ENCODE measurements at regions not wholly inside any gene's neighbourhood (a gene's known extent, or its start where the extent isn't known, plus 50 kb on each side); places are given as distances from the start of the nearest gene placed in this dataset.
"Not testable (repeated sequence)": the region's sequence is repeated elsewhere in the genome, so short reads cannot be mapped to it uniquely, and the experiment has no call there.

DNA sequence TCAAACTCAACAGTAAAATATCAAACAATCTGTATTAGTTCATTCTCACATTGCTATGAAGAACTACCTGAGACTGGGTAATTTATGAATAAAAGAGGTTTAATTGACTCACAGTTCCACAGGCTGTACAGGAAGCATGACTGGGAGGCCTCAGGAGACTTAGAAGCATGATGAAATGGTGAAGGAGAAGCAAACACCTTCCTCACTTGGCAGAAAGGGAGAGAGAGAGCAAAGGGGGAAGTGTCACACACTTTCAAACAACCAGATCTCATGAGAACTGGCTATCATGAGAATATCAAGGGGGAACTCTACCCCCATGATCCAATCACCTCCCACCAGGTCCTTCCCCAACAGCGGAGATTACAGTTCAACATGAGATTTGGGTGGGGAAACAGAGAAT lies 198.5 kb upstream of the CRIM1 start:
- not testable (repeated sequence) for DNase-seq

DNA sequence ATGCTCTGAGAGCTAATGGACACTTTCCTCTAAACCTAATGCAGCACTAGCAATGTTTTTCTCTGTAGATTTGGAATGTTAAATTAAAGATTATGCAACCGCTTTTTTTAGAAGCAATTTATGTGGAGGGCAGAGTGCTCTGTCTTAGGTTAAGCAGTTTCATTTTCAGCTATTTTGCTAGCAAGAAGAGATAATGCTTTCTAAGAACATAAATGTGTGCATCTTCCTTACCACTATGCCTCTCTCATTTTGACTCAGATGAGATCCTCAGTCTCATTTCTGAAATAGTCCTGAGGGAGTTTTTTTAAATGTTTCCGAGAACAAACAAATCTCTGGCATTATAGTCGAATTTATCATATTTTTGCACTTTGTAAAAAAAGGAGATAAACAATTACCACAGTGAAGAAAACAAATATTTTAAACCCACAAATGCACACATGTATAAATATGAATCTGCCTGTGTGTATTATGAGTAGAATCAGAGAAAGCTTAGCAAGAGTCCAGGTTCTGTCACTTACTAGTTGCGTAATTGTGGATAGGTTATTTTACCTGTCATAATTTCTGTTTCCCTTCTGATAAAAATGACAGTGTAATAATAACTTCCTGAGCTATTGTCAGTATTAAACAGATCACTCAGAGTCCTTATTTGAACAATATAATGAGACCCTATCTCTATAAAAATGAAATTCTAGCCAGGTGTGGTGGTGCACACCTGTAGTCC lies 207.7 kb upstream of the CRIM1 start:
- no peak for DNase-seq

DNA sequence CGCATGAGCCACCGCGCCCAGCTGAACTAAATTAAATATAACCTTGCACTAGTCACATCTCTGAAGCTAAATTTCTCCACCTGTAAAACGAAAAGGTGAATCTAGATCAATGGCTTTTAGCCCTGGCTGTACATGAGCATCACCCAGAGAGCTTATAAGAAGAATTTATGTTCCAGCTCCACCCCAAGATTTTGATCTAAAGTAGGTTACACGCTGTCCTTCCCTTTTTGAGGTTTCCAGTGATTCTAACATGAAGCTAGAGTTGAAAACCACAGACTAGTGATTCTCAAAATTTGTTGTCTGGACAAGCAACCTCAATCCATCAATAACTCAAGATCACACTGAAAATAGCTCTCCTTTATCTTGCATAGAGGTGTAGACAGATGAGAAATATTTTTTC lies 208.8 kb upstream of the CRIM1 start:
- no peak for DNase-seq

DNA sequence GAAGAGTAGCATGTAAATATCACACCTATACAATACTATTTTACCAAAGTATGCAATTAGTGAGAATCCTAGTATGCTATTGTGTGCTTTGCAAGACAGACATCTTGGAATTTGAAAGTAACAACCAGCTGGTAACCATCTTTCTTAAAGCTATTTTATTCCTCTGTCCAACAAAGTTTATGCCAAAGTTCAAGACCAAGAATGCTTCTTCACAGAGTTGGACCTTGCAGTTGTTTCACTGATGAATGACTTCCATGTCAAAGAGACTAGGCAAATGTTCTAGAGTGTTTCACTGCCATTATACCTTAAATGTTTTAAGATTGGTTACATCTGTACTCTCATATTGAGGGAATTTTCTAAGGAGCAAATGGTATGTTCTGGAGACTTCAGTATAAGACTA lies 215.2 kb upstream of the CRIM1 start:
- no peak for DNase-seq

DNA sequence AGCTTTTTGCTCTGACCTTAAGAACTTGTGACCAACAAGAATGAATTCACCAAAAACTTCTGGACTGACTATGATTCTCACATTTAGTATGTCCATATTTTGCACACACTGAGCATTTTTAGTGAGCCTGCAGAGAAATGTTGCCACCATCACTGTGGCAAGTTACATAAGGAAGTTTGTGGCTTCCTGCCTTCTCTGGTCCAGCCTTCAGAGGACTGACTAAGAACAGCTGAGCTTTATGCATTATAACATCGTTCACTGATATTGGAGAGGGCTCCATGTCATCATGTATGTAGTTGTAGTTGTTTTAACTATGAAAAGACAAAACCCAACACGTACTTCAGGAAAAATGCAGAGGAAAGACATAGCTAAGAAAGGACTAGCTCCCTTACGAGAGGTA lies 218.0 kb upstream of the CRIM1 start:
- DNase-seq = no peak

DNA sequence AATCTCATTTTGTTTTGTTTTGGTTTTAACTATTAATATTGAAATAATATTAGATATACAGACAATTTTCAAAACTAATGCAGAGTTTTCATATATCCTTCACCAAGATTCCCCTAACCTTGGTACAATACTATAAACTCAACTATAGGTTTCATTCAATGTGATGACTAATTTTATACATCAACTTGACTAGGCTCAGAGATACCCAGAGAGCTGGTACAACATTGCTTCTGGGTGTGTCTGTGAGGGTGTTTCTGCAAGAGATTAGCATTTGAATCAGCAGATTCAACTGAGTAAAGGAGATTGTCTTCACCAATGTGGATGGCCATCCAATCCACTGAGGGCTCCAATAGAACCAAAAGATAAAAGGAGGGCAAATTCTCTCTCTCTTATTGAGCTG lies 221.3 kb upstream of the CRIM1 start:
- no peak for DNase-seq

DNA sequence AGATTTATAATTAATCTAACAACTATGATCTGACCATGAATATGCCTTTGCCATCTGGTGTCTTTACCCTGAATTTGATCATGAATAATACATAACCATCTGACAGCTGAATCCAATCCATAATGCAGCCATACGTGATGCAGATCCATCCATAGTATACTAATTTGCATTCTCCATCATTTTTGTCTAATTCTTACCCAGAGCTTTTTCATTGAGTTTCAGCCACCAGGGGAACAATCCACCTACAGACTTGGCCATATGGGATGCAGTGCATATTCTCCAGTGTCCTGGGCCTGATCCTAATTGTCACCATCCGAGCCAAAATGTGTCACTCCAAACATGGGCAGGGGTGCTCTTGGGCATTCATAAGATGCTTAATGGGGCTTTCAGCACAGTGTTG lies 227.2 kb upstream of the CRIM1 start:
- DNase-seq = no peak

DNA sequence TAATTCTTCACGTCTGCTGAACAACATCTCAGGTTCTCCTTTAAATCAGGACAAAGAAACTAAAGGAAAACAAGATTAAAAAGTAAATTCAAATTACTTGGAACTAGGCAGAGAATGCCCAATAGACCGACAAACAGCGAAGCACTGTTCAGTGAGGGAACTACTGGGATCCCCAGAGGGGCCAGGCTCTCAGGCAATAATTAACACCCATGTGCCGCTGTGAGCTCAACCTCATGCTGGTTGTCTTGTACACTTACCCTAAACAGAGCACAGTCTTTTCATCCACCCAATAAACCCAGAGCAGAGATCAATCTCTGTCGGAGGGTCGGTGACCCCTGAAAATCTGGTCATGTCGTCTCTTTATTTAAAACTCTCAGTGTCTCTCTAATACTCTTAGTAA lies 229.9 kb upstream of the CRIM1 start:
- DNase-seq = no peak

DNA sequence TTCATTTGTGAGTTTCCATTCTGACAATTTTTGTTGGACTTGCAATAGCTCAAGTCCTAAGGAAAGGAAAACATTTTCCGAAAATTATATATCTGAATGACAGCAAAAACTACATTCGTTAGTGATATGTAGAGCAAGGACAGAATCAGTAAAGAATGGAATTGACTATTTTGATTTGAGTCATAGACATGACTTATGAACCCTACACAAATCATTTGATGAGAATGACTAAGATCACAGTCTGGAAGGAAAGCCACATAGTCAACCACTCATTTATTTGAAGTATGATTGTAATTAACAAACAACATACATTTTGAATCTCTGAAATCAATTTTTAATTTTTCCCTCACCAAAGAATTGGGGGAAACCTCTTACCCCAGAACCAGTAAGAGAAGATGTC lies 231.6 kb upstream of the CRIM1 start:
- no peak for DNase-seq

DNA sequence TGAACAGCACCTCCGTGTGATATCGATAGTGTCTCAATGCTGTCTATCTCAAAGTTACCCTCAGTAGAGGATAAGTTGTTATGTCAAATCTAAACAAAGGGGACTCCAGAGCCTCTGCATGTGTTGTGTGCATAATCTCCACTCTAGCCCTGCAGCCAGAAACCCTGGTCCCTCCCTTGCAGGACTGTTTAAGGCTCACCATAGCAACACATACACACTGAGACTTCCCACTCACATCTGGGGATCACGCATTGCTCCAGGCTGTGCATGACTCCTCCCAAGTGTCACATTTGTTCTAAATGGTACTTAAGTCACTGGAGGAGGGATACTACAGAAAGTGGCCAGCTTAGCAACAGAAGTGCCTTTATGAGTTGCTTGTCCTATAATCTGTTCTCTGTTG lies 258.6 kb upstream of the CRIM1 start:
- DNase-seq = no peak

DNA sequence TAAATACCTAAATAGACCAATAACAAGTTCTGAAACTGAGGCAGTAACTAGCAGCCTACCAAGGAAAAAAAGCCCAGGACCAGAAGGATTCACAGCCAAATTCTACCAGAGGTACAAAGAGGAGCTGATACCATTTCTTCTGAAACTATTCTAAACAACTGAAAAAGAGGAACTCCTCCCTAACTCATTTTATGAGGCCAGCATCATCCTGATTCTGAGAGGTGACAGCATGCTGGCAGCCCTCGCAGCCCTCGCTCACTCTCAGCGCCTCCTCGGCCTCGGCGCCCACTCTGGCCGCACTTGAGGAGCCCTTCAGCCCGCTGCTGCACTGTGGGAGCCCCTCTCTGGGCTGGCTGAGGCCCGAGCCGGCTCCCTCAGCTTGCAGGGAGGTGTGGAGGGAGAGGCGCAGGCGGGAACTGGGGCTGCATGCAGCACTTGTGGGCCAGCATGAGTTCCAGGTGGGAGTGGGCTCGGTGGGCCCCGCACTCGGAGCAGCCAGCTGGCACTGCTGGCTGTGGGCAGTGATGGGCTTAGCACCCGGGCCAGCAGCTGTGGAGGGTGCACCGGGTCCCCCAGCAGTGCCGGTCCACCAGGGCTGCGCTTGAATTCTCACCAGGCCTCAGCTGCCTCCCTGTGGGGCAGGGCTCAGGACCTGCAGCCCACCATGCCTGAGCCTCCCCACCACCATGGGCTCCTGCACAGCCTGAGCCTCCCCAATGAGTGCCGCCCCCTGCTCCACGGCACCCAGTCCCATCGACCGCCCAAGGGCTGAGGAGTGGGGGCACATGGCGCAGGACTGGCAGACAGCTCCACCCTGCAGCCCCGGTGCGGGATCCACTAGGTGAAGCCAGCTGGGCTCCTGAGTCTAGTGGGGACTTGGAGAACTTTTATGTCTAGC lies 263.5 kb upstream of the CRIM1 start:
- not testable (repeated sequence) for DNase-seq

DNA sequence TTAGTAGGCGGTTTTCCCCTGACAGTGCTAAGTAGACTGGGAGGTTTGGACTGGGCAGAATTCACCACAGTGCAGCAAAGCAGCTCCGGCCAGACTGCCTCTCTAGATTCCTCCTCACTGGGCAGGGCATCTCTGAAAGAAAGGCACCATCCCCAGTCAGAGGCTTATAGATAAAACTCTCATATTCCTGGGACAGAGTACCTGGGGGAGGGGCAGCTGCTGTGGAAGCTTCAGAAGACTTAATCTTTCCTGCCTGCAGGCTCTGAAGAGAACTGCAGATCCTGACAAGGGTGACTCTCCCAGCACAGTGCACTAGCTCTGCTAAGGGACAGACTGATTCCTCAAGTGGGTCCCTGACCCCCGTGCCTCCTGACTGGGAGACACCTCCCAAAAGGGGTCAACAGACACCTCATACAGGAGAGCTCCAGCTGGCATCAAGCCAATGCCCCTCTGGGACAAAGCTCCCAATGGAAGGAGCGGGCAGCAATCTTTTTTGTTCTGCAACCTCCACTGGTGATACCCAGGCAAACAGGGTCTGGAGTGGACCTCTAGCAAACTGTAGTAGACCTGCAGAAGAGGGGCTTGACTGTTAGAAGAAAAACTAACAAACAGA lies 266.8 kb upstream of the CRIM1 start:
- DNase-seq = no peak

DNA sequence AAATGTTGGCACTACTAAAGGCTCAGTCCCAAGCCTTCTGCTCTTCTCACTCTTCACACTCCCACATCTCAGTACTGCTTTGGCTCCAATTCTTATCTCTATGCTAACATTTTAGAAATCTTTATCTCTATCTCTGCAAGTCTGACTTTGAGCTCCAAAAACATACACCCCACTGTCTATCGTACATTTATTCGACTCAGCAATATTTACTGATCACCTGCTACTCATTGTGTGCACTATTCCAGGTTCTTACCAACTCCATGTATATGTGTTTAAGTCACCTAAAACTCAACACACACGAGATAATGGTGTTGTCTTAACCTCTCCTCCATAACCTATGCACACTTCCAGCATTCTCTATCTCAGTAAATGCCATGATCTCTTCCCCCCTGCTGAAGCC lies 268.2 kb upstream of the CRIM1 start:
- no peak for DNase-seq

DNA sequence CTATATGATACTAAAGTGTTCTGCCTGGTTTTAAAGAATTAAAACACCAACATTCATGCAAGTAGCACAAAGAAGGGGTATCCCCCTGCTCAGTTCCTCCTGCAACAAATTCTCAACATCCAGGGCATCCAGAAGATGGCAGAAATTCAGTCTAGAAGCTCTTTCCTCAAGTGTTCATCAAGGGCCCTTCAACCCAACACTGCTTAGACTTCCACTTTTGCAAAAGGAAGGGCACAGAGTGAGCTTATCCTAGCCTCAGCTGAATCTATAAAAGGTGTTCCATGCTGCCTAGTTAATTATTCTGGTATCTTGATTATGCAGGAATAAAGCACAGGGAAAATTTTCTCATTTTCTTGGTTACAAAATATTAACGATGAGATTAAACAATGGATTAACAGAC lies 275.8 kb upstream of the CRIM1 start:
- no peak for DNase-seq

DNA sequence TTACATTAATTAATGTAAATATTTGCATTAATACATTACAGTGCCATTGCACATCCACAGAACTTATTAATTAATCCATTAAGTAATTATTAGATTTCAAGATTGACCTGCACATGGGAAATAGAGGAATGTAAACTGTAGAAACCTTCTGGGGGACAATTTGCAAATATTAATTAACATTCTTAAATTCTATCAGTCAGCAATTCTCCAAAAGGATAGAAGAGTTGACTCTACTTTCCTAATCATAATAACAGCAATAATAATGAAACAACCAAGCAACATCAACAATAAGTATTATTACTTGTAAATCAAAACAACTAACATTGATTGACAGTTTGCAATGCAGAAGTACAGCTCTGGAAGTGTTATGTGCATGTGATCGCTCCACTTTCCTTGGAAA lies 281.6 kb upstream of the CRIM1 start:
- no peak for DNase-seq

DNA sequence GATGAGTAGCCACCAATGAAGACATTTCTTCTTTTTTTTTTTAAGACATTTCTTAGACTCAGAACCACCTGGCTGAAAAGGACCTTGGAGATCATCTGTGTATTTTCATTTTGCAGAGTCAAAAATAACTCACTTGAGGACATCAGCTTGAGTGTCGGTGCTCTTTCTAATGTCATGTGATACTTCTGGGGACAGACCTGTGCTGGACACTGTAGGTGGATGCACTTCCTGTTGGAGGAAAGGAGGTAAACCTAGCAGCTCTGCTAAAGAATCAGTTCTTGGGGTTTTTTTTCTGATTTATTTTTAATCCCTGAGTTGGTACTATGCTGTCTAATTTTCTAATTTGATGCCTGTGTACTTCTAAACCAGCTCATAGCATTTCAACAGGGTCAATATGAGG lies 283.9 kb upstream of the CRIM1 start:
- DNase-seq = no peak

DNA sequence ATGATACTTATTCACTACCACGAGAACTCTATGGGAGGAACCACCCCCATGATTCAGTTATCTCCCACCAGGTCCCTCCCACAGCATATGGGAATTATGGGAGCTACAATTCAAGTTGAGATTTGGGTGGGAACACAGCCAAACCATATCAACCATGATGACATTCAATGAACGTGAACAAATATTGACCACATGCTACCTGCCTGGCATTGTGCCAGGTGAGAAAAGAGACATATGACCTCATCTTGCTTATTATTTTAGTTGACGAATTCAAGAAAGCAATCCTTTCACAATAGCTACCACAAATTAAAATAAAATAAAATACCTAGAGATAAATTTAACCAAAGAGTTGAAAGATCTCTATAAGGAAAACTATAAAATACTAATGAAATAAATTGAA lies 286.5 kb upstream of the CRIM1 start:
- DNase-seq = peak; percentile 1

DNA sequence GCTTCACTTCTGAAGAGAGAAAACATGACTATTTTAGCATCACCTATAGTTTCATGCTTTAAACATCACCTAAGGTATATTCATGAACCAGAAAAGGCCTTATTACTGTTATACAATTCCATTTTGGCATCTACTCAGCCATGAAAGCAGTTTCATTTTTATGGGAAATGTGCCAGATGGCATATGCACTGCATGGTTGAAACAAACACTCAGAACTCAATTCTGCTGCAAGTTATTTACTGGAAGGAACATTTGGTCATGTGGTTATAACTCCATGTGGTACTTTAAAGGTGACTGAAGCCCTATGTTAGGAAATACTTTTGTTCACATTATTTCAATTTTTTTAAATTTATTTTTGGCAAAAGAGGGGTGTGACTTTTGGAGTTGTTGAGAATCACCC lies 287.5 kb upstream of the CRIM1 start:
- DNase-seq = no peak

DNA sequence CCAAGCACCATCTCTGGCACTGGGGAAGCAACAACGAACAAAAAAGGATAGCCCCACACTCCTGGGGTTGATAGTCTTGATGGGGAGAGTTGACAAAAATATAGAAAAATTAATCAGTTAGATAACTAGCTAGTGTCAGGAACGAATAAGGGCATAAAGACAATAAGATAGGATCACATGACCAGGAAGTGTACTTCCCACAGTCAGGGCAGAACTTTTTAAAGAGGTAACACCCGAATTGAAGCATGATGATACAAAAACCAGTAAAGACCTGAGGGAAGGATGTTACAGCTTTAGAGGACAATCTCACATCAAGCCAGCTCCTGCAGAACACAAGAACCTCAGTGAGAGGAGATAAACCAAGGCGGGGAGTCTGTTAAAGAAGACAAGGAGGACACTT lies 295.4 kb upstream of the CRIM1 start:
- no peak for DNase-seq

DNA sequence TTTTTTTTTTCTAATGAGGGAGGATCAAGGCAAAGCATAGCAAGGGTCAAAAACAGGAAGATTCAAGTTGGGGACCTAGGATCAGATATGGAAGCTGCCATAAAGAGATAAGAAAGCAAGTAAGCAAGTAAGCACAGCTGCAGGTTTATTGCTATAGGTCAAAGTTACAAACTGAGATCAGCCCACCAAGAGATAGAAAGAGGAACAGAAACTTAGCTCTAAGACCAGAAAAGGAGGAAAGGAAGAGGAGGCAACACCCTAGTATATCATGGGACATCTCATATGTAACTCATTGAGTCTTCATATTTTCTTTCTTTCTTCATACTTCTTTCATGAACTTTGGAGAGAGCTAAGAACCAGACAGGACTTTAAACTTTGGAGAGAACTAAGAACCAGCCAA lies 295.9 kb upstream of the CRIM1 start:
- DNase-seq = no peak

DNA sequence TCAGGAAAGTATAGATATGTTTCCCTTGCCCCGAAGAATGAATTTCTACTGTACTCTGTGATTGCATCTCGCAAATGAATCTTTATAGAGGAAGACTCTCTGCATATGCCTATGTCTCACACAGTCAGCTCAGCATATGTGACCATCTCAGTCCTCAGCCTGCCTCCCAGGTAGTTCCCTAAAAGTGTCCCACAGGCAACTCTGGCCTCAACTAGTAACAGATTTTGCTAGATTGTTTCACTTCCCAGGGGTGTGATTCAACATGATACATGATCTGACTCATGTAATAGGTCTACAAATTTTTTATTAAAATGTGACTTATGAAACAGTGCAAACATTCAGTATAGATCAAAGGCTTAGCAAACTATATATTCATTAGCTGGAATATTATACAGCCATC lies 296.6 kb upstream of the CRIM1 start:
- DNase-seq = no peak

DNA sequence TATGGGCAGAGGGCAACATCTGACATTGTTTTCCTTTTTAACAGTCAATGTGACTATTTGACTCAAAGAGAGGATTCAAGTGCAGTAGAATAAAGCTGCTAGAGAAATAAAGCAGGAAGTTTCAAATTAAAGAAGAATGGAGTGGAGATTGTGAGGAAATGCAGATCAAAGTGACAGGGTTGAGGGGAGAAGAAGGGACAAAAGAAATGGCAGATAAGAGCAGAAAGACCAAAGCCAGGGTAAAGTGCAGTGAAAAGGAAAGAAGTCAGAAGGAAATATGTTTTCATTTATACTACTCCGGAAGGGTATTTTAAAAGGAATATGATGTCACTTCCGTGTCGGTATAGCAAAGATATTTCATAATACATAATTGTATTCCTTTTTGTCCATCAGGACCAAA lies 297.5 kb upstream of the CRIM1 start:
- no peak for DNase-seq

DNA sequence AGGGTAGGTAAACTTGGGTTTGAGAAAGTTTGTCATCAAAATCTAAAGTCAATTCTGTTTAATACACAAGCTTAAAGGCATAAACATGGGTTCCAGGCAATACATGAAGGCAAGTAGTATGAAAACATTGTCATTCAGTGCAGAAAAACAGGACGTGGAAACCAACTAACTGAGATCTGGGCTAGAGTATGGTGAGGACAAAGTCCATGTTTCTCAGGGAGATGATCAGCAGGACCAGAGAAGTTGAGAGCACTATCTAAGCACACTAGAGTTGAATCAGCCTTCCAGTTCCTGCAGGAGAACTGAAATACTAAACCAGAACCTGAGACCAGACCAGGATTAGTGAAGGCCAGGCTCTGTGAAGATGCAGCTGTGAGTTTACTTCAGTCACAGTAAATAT lies 302.8 kb upstream of the CRIM1 start:
- no peak for DNase-seq

DNA sequence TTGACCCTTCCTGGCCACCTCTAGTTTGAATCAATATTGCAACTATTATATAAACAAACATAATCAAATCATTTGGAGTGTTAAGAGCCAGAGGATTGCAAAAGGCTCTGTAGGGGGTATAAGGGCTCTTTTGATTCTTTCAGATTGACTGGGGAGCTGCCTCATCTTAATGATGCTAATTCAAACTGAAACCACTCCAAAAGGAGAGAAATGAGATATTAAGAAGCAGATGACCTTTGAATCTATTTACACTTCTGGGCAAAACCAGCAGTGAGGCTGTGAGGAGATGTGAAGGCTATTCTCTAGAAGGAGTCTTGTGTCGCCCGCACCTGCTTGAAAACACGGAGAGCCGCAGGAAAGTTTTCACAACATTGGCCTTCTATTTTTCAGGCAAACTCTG lies 311.2 kb upstream of the CRIM1 start:
- no peak for DNase-seq

Data from NCI-H2029 treated with DMSO at 0.1 percent for 48 hours (cell line).